Neural progenitor cell (in vitro differentiated cells): ENCODE measurements at regions not wholly inside any gene's neighbourhood (a gene's known extent, or its start where the extent isn't known, plus 50 kb on each side); places are given as distances from the start of the nearest gene placed in this dataset.
"Not testable (repeated sequence)": the region's sequence is repeated elsewhere in the genome, so short reads cannot be mapped to it uniquely, and the experiment has no call there.

Source experiments
- DNase-seq: peaks from one replicate; pipeline ENCODE4 v3.0.0-alpha.2; 2016; ENCODE audit warnings: low spot score
- H2AFZ ChIP-seq: fragments of 200-600 bp; sonication (generic); replicated peaks from 2 replicates; pipeline ENCODE4 v1.6.1; 2016; ENCODE audit warnings: antibody characterized with exemption
- H3F3A ChIP-seq: fragments of 200-600 bp; sonication (generic); 2 replicates; pipeline ENCODE4 v1.6.1; 2016; ENCODE audit warnings: antibody characterized with exemption, low read depth
- H3K27ac ChIP-seq: fragments of 200-600 bp; sonication (generic); 2 replicates; pipeline ENCODE4 v1.5.1; 2016; ENCODE audit warnings: mild to moderate bottlenecking
- H3K27me3 ChIP-seq: fragments of 200-600 bp; sonication (generic); 2 replicates; pipeline ENCODE4 v1.6.1; 2016; ENCODE audit warnings: mild to moderate bottlenecking, moderate library complexity
- H3K36me3 ChIP-seq: fragments of 200-600 bp; sonication (generic); 2 replicates; pipeline ENCODE4 v1.5.1; 2016
- H3K4me1 ChIP-seq: fragments of 200-600 bp; sonication (generic); 2 replicates; pipeline ENCODE4 v1.6.1; 2016; ENCODE audit warnings: mixed run types
- H3K4me2 ChIP-seq: fragments of 200-600 bp; sonication (generic); 2 replicates; pipeline ENCODE4 v1.6.1; 2016
- H3K4me3 ChIP-seq: fragments of 200-600 bp; sonication (generic); 2 replicates; pipeline ENCODE4 v1.5.1; 2016
- H3K79me2 ChIP-seq: fragments of 200-600 bp; sonication (generic); 2 replicates; pipeline ENCODE4 v1.6.1; 2016; ENCODE audit warnings: low read depth
- H3K9ac ChIP-seq: fragments of 200-600 bp; sonication (generic); 2 replicates; pipeline ENCODE4 v1.6.1; 2016
- H3K9me3 ChIP-seq: fragments of 200-600 bp; sonication (generic); 2 replicates; pipeline ENCODE4 v1.5.1; 2016; ENCODE audit warnings: low read depth
- H4K20me1 ChIP-seq: fragments of 200-600 bp; sonication (generic); 2 replicates; pipeline ENCODE4 v1.6.1; 2016; ENCODE audit warnings: low read depth
- H3K27ac Mint-ChIP-seq: 3 replicates; pipeline ENCODE4 v1.8.0; 2021; ENCODE audit warnings: mixed read lengths
- H3K27me3 Mint-ChIP-seq: 2 replicates; pipeline ENCODE4 v1.8.0; 2022; ENCODE audit warnings: low read depth, mild to moderate bottlenecking, inconsistent platforms, moderate library complexity, mixed read lengths; ENCODE audit not compliant: insufficient read depth
- H3K36me3 Mint-ChIP-seq: 3 replicates; pipeline ENCODE4 v1.8.0; 2021; ENCODE audit warnings: mixed read lengths
- H3K4me1 Mint-ChIP-seq: 3 replicates; pipeline ENCODE4 v1.8.0; 2021; ENCODE audit warnings: mixed read lengths
- H3K4me3 Mint-ChIP-seq: 3 replicates; pipeline ENCODE4 v1.8.0; 2021; ENCODE audit warnings: mild to moderate bottlenecking, moderate library complexity, mixed read lengths
- H3K9me3 Mint-ChIP-seq: 3 replicates; pipeline ENCODE4 v1.8.0; 2020; ENCODE audit warnings: mixed read lengths
- CTCF ChIP-seq: fragments of 200-600 bp; sonication (generic); IDR thresholded peaks from 2 replicates; pipeline ENCODE4 v1.5.1; 2017; ENCODE audit warnings: antibody characterized with exemption, mild to moderate bottlenecking
- EZH2 ChIP-seq: fragments of 200-600 bp; sonication (generic); IDR thresholded peaks from 2 replicates; pipeline ENCODE4 v1.6.1; 2017; ENCODE audit warnings: antibody characterized with exemption, mild to moderate bottlenecking, moderate library complexity
- EZH2phosphoT487 ChIP-seq: fragments of 200-600 bp; sonication (generic); IDR thresholded peaks from 2 replicates; pipeline ENCODE4 v1.6.1; 2017; ENCODE audit warnings: antibody characterized with exemption

- not testable (repeated sequence) for H3K4me3 Mint-ChIP-seq, H4K20me1 ChIP-seq, H3K27me3 Mint-ChIP-seq
Measured at GRCh38 chr17:62137013-62137733, 72.1 kb upstream of the MED13 start.

GRCh38 chr17:62135742-62136141 is 70.7 kb upstream of the MED13 start:
- TF ChIP-seq EZH2 (no peak), EZH2phosphoT487 (no peak), CTCF (no peak)

More at GRCh38 chr17:62137013-62137733, 72.1 kb upstream of the MED13 start:
- H3K9ac ChIP-seq, H3K4me1 Mint-ChIP-seq, H3K27me3 ChIP-seq, H3K27ac ChIP-seq, H3K36me3 ChIP-seq, H3K9me3 Mint-ChIP-seq, H3K4me3 ChIP-seq, DNase-seq, H3K36me3 Mint-ChIP-seq, H3K9me3 ChIP-seq, H3K79me2 ChIP-seq, H3F3A ChIP-seq, H3K4me2 ChIP-seq, H2AFZ ChIP-seq, H3K4me1 ChIP-seq, H3K27ac Mint-ChIP-seq: not testable (repeated sequence)

GRCh38 chr17:62135096-62135495 is 70.0 kb upstream of the MED13 start:
- not testable (repeated sequence) for H3K9ac ChIP-seq, DNase-seq, H3K4me2 ChIP-seq, H3K4me3 ChIP-seq, H3F3A ChIP-seq, H3K79me2 ChIP-seq, H3K9me3 Mint-ChIP-seq, H3K36me3 Mint-ChIP-seq, H3K4me1 ChIP-seq, H4K20me1 ChIP-seq, H3K36me3 ChIP-seq, H2AFZ ChIP-seq, H3K27ac ChIP-seq, H3K9me3 ChIP-seq, H3K4me3 Mint-ChIP-seq, H3K27ac Mint-ChIP-seq, H3K27me3 Mint-ChIP-seq, H3K27me3 ChIP-seq, H3K4me1 Mint-ChIP-seq

More at GRCh38 chr17:62135742-62136141, 70.7 kb upstream of the MED13 start:
- no peaks in the 10 kb centered on the region for H3K9me3 ChIP-seq
- no peak overlapping the region for H3K4me3 Mint-ChIP-seq
- no peak for DNase-seq
- H3K27me3 ChIP-seq: no peaks in the 10 kb centered on the region
- no peak overlapping the region for H2AFZ ChIP-seq
- H3K4me2 ChIP-seq: no peak overlapping the region
- H4K20me1 ChIP-seq: no peaks in the 10 kb centered on the region
- H3K9me3 Mint-ChIP-seq: no peaks in the 10 kb centered on the region
- H3K4me1 Mint-ChIP-seq: no peaks in the 10 kb centered on the region
- H3K27me3 Mint-ChIP-seq: no peaks in the 10 kb centered on the region
- no peaks in the 10 kb centered on the region for H3F3A ChIP-seq
- H3K27ac ChIP-seq: no peak overlapping the region
- H3K9ac ChIP-seq: no peak overlapping the region
- H3K27ac Mint-ChIP-seq: no peak overlapping the region
- H3K36me3 ChIP-seq: no peaks in the 10 kb centered on the region
- H3K4me3 ChIP-seq: no peak overlapping the region
- H3K79me2 ChIP-seq: no peaks in the 10 kb centered on the region
- no peaks in the 10 kb centered on the region for H3K36me3 Mint-ChIP-seq
- no peaks in the 10 kb centered on the region for H3K4me1 ChIP-seq

GRCh38 chr17:62134397-62134796 is 69.3 kb upstream of the MED13 start:
- Mint-ChIP-seq H3K36me3 (no peaks in the 10 kb centered on the region), H3K27me3 (peaks cover 2% of the 10 kb centered on the region), H3K4me3 (no peak overlapping the region), H3K4me1 (no peaks in the 10 kb centered on the region), H3K9me3 (no peaks in the 10 kb centered on the region), H3K27ac (no peak overlapping the region)
- TF ChIP-seq EZH2phosphoT487 (no peak), EZH2 (no peak), CTCF (no peak)
- DNase-seq: no peak
- Histone ChIP-seq H3K27ac (no peak overlapping the region), H3K79me2 (no peaks in the 10 kb centered on the region), H3K4me1 (no peaks in the 10 kb centered on the region), H3K4me2 (no peak overlapping the region), H3K4me3 (no peak overlapping the region), H3K9me3 (no peaks in the 10 kb centered on the region), H3K27me3 (no peaks in the 10 kb centered on the region), H3K9ac (no peak overlapping the region), H4K20me1 (no peaks in the 10 kb centered on the region), H2AFZ (no peak overlapping the region), H3K36me3 (no peaks in the 10 kb centered on the region), H3F3A (no peaks in the 10 kb centered on the region)

- not testable (repeated sequence) for H3K4me3 Mint-ChIP-seq, H3K79me2 ChIP-seq, H3K4me2 ChIP-seq, H3K9ac ChIP-seq, H4K20me1 ChIP-seq, H3K27me3 Mint-ChIP-seq, DNase-seq, H3K27ac ChIP-seq, H3K36me3 Mint-ChIP-seq, H3K4me3 ChIP-seq, H3K27me3 ChIP-seq, H3K9me3 ChIP-seq, H2AFZ ChIP-seq, H3K36me3 ChIP-seq, H3K4me1 ChIP-seq, H3F3A ChIP-seq, H3K9me3 Mint-ChIP-seq, H3K27ac Mint-ChIP-seq, H3K4me1 Mint-ChIP-seq
Measured at GRCh38 chr17:62131271-62131670, 66.2 kb upstream of the MED13 start.
